SIG-M5 treated with dmso at 0.1 percent for 504 hours (cell line): ENCODE measurements at regions not wholly inside any gene's neighbourhood (a gene's known extent, or its start where the extent isn't known, plus 50 kb on each side); places are given as distances from the start of the nearest gene placed in this dataset.
A peak's percentile ranks its signal among the peaks of the same experiment; 100 is the strongest.

Experiments
- DNase-seq: peaks from one replicate; lab custom pipeline; 2025; ENCODE audit not compliant: unreplicated experiment; lab: John Stamatoyannopoulos, UW

GRCh38 chr5:23368393-23368792, 139.0 kb upstream of the PRDM9 start:
- DNase-seq: no peak

GRCh38 chr5:23367874-23368273, 139.5 kb upstream of the PRDM9 start:
- no peak for DNase-seq

GRCh38 chr5:23353286-23353685, 154.1 kb upstream of the PRDM9 start:
- DNase-seq: no peak

GRCh38 chr5:23352446-23352845, 155.0 kb upstream of the PRDM9 start:
- DNase-seq: no peak

- DNase-seq: no peak
Observed at GRCh38 chr5:23343121-23343520, 164.3 kb upstream of the PRDM9 start.

- peak; percentile 49 for DNase-seq
Observed at GRCh38 chr5:23332650-23333251, 174.7 kb upstream of the PRDM9 start.

GRCh38 chr5:23330726-23331125, 176.7 kb upstream of the PRDM9 start:
- DNase-seq: no peak

GRCh38 chr5:23319901-23320300, 187.5 kb upstream of the PRDM9 start:
- no peak for DNase-seq

- DNase-seq: no peak
Observed at GRCh38 chr5:23318960-23319359, 188.4 kb upstream of the PRDM9 start.

- DNase-seq: no peak
Observed at GRCh38 chr5:23318166-23318565, 189.2 kb upstream of the PRDM9 start.

GRCh38 chr5:23316060-23316591, 191.3 kb upstream of the PRDM9 start:
- no peak for DNase-seq

GRCh38 chr5:23314827-23315226, 192.6 kb upstream of the PRDM9 start:
- no peak for DNase-seq

GRCh38 chr5:23305055-23305454, 202.4 kb upstream of the PRDM9 start:
- DNase-seq: no peak

- no peak for DNase-seq
Observed at GRCh38 chr5:23303836-23304235, 203.6 kb upstream of the PRDM9 start.

GRCh38 chr5:23303435-23303834, 204.0 kb upstream of the PRDM9 start:
- no peak for DNase-seq

GRCh38 chr5:23302438-23302837, 205.0 kb upstream of the PRDM9 start:
- DNase-seq: no peak

GRCh38 chr5:23289162-23289561, 218.2 kb upstream of the PRDM9 start:
- DNase-seq: no peak

GRCh38 chr5:23284656-23285055, 222.8 kb upstream of the PRDM9 start:
- DNase-seq: no peak

- DNase-seq: no peak
Observed at GRCh38 chr5:23274171-23274570, 233.2 kb upstream of the PRDM9 start.

- DNase-seq: no peak
Observed at GRCh38 chr5:23269981-23270380, 237.4 kb upstream of the PRDM9 start.

GRCh38 chr5:23268136-23268535, 239.3 kb upstream of the PRDM9 start:
- no peak for DNase-seq

- no peak for DNase-seq
Observed at GRCh38 chr5:23260621-23261020, 246.8 kb upstream of the PRDM9 start.

- DNase-seq: no peak
Observed at GRCh38 chr5:23257656-23258055, 249.8 kb upstream of the PRDM9 start.
